HCT116 (cell line): ENCODE measurements at regions not wholly inside any gene's neighbourhood (a gene's known extent, or its start where the extent isn't known, plus 50 kb on each side); places are given as distances from the start of the nearest gene placed in this dataset.

Experiments used
- ATAC-seq: fragments of 200-7000 bp; cut with Tn5 transposase; 2 replicates; pipeline ENCODE4 v1.9.1; 2020; ENCODE audit warnings: mild to moderate bottlenecking, moderate library complexity
- BruUV-seq: library from RNA; stranded (reverse); fragments of 400-500 nt; replicated peaks from 2 replicates; lab custom pipeline; 2021; lab: Mats Ljungman, UMichigan
- CTCF ChIA-PET: fragments of 300-600 bp; sonication (Branson Sonifier 250); formaldehyde crosslinking; loops from one replicate; lab custom pipeline; 2021; ENCODE audit warnings: antibody characterized with exemption; lab: Charles Lee
- POLR2A ChIA-PET: fragments of 300-600, 350-600 bp; sonication (Branson Sonifier 250); formaldehyde crosslinking; loops from one replicate; lab custom pipeline; 2021; ENCODE audit warnings: antibody characterized with exemption; lab: Charles Lee
- RAD21 ChIA-PET, 2 experiments: fragments of 300-600 bp; sonication (Branson Sonifier 250); formaldehyde crosslinking; loops; one replicate each; lab custom pipeline; 2023; ENCODE audit warnings: low total read pairs in 2 of 2; ENCODE audit not compliant: uncharacterized antibody in 2 of 2, unreplicated experiment in 2 of 2, low non-redundant PET in 1 of 2; lab: Charles Lee
- DNase-seq: peaks from one replicate; pipeline ENCODE4 v3.0.0-alpha.2; 2010; ENCODE audit warnings: low read depth, low spot score
- H2AFZ ChIP-seq: fragments of 200-600 bp; shearing (Covaris generic), sonication (generic); 2 replicates; pipeline ENCODE4 v1.6.1; 2017; ENCODE audit warnings: low read depth, mixed run types, mixed read lengths, antibody characterized with exemption, low read length; ENCODE audit not compliant: poor library complexity, severe bottlenecking
- H3K27ac ChIP-seq: 2 replicates; pipeline ENCODE4 v1.5.1; 2012; ENCODE audit warnings: low read depth, low read length
- H3K27me3 ChIP-seq: fragments of 200-600 bp; sonication (generic); 2 replicates; pipeline ENCODE4 v1.6.1; 2016; ENCODE audit warnings: mixed run types, low read length, mixed read lengths; ENCODE audit not compliant: insufficient read depth
- H3K36me3 ChIP-seq, 2 experiments: fragments of 200-500 bp in 1 of 2; fragments of 200-600 bp in 1 of 2; sonication (Bioruptor generic) in 1 of 2; sonication (generic) in 1 of 2; 2 replicates each; pipeline versions ENCODE4 v1.5.1 to v1.6.1; 2014 to 2016; ENCODE audit warnings: low read length in 2 of 2, inconsistent platforms in 1 of 2, mixed read lengths in 1 of 2, mixed run types in 1 of 2; ENCODE audit not compliant: insufficient read depth in 2 of 2, control insufficient read depth in 1 of 2
- H3K4me1 ChIP-seq, 2 experiments: fragments of 200-600 bp in 1 of 2; sonication (generic) in 1 of 2; 2 replicates each; pipeline versions ENCODE4 v1.5.1 to v1.6.1; 2012 to 2017; ENCODE audit warnings: low read length in 2 of 2, inconsistent platforms in 1 of 2, mild to moderate bottlenecking in 1 of 2, mixed read lengths in 1 of 2, mixed run types in 1 of 2, moderate library complexity in 1 of 2; ENCODE audit not compliant: insufficient read depth in 2 of 2, control insufficient read depth in 1 of 2
- H3K4me2 ChIP-seq: fragments of 200-600 bp; sonication (generic); 2 replicates; pipeline ENCODE4 v1.6.1; 2017; ENCODE audit warnings: mixed run types, low read length, mixed read lengths
- H3K4me3 ChIP-seq, 2 experiments: fragments of 200-600 bp in 1 of 2; sonication (generic) in 1 of 2; replicated peaks in 1 of 2; 2 replicates each; pipeline ENCODE4 v1.5.1; 2011 to 2016; ENCODE audit warnings: low read length in 2 of 2, control low read depth in 1 of 2, low read depth in 1 of 2, mild to moderate bottlenecking in 1 of 2, mixed read lengths in 1 of 2, mixed run types in 1 of 2
- H3K79me2 ChIP-seq: fragments of 200-600 bp; sonication (generic); 2 replicates; pipeline ENCODE4 v1.6.1; 2017; ENCODE audit warnings: mild to moderate bottlenecking, mixed run types, low read length, moderate library complexity, mixed read lengths; ENCODE audit not compliant: insufficient read depth
- H3K9ac ChIP-seq: fragments of 200-600 bp; sonication (generic); 2 replicates; pipeline ENCODE4 v1.6.1; 2016; ENCODE audit warnings: low read length, mixed read lengths
- H3K9me2 ChIP-seq: fragments of 200-600 bp; sonication (generic), shearing (Covaris generic); 2 replicates; pipeline ENCODE4 v1.6.1; 2017; ENCODE audit warnings: mixed run types, mild to moderate bottlenecking, moderate library complexity; ENCODE audit not compliant: insufficient read depth
- H3K9me3 ChIP-seq, 2 experiments: fragments of 200-500 bp in 1 of 2; fragments of 200-600 bp in 1 of 2; sonication (Bioruptor generic) in 1 of 2; sonication (generic) in 1 of 2; 2 replicates each; pipeline ENCODE4 v1.6.1; 2014 to 2017; ENCODE audit warnings: low read length in 2 of 2, mixed read lengths in 2 of 2, inconsistent platforms in 1 of 2, low read depth in 1 of 2, mild to moderate bottlenecking in 1 of 2, mixed run types in 1 of 2, moderate library complexity in 1 of 2; ENCODE audit not compliant: control insufficient read depth in 1 of 2, insufficient read depth in 1 of 2
- H4K20me1 ChIP-seq: fragments of 200-600 bp; sonication (generic), shearing (Covaris generic); 2 replicates; pipeline ENCODE4 v1.6.1; 2017; ENCODE audit warnings: mixed run types, mild to moderate bottlenecking, moderate library complexity; ENCODE audit not compliant: insufficient read depth
- ATF3 ChIP-seq: IDR thresholded peaks from 2 replicates; pipeline ENCODE4 v1.6.1; 2012
- CBX3 ChIP-seq: IDR thresholded peaks from 2 replicates; pipeline ENCODE4 v1.6.1; 2012; ENCODE audit warnings: low read depth
- CTCF ChIP-seq, 3 experiments: fragments of 200-600 bp in 1 of 3; sonication (generic) in 1 of 3; IDR thresholded peaks in 2 of 3; conservative IDR thresholded peaks in 1 of 3; 2 replicates each; pipeline ENCODE4 v1.5.1; 2012 to 2017; ENCODE audit warnings: low read depth in 2 of 3, low read length in 2 of 3, antibody characterized with exemption in 1 of 3, borderline replicate concordance in 1 of 3, control low read depth in 1 of 3, mild to moderate bottlenecking in 1 of 3, mixed read lengths in 1 of 3, mixed run types in 1 of 3, moderate library complexity in 1 of 3; ENCODE audit not compliant: insufficient read depth in 1 of 3
- ELF1 ChIP-seq: IDR thresholded peaks from 2 replicates; pipeline ENCODE4 v1.6.1; 2012; ENCODE audit warnings: low read depth, borderline replicate concordance
- EZH2phosphoT487 ChIP-seq: fragments of 200-600 bp; IDR thresholded peaks from 2 replicates; pipeline ENCODE4 v1.6.1; 2018; ENCODE audit warnings: antibody characterized with exemption, borderline replicate concordance
- JUND ChIP-seq: IDR thresholded peaks from 2 replicates; pipeline ENCODE4 v1.6.1; 2012
- RAD21 ChIP-seq: IDR thresholded peaks from 2 replicates; pipeline ENCODE4 v1.6.1; 2012; ENCODE audit warnings: low read depth, mild to moderate bottlenecking
- SP1 ChIP-seq: IDR thresholded peaks from 2 replicates; pipeline ENCODE4 v1.6.1; 2012; ENCODE audit warnings: low read depth
- ZBTB33 ChIP-seq: IDR thresholded peaks from 2 replicates; pipeline ENCODE4 v1.6.1; 2011; ENCODE audit warnings: mild to moderate bottlenecking, low read length, moderate library complexity; ENCODE audit not compliant: insufficient replicate concordance; ENCODE audit errors: extremely low read depth
- intact Hi-C: fragments of 100-400 bp; cut with micrococcal nuclease; formaldehyde crosslinking; loops from 2 replicates; pipeline ENCODE4 v1.10.0; 2022

GRCh38 chr6:55985309-55985708 is 109.9 kb upstream of the BMP5 start:
- no peaks in the 10 kb centered on the region for H3K9me2 ChIP-seq
- H3K27ac ChIP-seq, result no peak overlapping the region
- intact Hi-C loops, result no loop called here
- no peak overlapping the region for H3K4me3 ChIP-seq
- no peak overlapping the region for H2AFZ ChIP-seq
- no peaks in the 10 kb centered on the region for H3K4me1 ChIP-seq
- ATAC-seq, result no peak
- no peak overlapping the region for H3K9ac ChIP-seq
- no peak for TF ChIP-seq CTCF (IDR thresholded peaks at IDR 0.05 in 2 of 3, conservative IDR thresholded peaks at IDR 0.05 in 1 of 3; ENCODE audit: borderline replicate concordance in 1 of 3, insufficient read depth in 1 of 3, low read depth in 2 of 3, low read length in 2 of 3)
- TF ChIP-seq EZH2phosphoT487, result no peak
- TF ChIP-seq CBX3, result no peak
- no peak for TF ChIP-seq RAD21
- no peak for TF ChIP-seq ATF3
- TF ChIP-seq ELF1, result no peak
- no peak for TF ChIP-seq SP1
- no peak for TF ChIP-seq JUND
- TF ChIP-seq ZBTB33, result no peak
- POLR2A ChIA-PET, result no interaction called here
- CTCF ChIA-PET, result interaction anchor here (1.3 kb wide), 1 partner anchor 307 kb away, joined by 5 read pairs; no protein-coding TSS in a partner anchor
- H3K27me3 ChIP-seq, result no peaks in the 10 kb centered on the region
- RAD21 ChIA-PET, result no interaction called here
- H3K4me2 ChIP-seq, result no peak overlapping the region
- no TSS peak for BruUV-seq
- DNase-seq, result no peak
- H3K36me3 ChIP-seq, result no peaks in the 10 kb centered on the region
- no peaks in the 10 kb centered on the region for H3K79me2 ChIP-seq
- no peaks in the 10 kb centered on the region for H4K20me1 ChIP-seq
- H3K9me3 ChIP-seq, result no peaks in the 10 kb centered on the region
